HG02981 (cell line): ENCODE measurements at regions not wholly inside any gene's neighbourhood (a gene's known extent, or its start where the extent isn't known, plus 50 kb on each side); places are given as distances from the start of the nearest gene placed in this dataset.
A peak's percentile ranks its signal among the peaks of the same experiment; 100 is the strongest.

Source experiments
- ATAC-seq: cut with Tn5 transposase; IDR thresholded peaks from one replicate; pipeline ENCODE4 v1.9.1; 2021; ENCODE audit warnings: mild to moderate bottlenecking, moderate library complexity; ENCODE audit not compliant: unreplicated experiment

DNA sequence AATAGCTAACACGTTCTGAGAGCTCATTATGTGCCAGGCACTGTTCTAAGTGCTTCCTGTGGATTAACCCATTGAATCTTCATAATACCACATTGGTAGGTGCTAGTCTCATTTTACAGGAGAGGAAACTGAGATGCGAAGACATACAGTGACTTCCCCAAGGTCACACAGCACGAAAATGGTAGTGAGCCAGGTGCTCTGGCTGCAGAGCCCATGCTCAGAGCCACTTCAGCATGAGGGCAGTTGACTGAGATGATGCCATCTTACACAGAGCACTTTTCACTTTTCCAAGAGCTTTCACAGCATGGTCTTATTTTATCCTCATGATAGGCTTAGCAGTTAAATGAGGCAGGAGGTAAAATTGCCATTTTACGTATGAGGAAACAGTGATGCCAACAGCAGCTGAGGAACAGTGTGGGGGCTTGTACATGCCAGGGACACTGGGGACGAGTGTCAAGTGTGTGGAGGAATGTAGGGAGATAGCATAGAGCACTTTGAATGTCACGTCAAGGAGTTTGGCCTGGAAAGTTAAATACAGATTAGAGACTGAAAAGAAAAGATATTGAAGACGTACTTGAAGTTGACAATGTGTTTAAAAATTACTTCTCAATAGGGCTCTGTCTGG lies 180.0 kb downstream of the KIF4B start:
- no peak for ATAC-seq

DNA sequence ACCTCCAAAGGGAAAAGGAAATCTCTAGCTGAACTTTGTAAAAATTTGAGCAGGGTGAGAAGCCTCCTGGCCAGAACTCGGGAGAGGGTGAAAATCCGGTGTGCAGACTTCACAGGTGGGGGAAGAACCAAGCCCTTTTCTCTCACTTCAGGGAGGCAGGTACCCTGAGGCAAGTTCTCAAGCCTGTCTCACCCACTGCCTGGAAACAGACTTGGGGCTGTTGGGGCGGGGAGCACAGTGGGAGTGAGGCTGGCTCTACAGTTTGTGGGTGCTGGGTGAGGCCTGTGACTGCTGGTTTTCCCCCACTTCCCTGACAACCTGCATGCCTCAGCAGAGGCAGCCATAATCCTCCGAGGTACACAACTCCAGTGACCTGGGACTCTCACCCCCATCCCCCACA lies 187.1 kb downstream of the KIF4B start:
- no peak for ATAC-seq

DNA sequence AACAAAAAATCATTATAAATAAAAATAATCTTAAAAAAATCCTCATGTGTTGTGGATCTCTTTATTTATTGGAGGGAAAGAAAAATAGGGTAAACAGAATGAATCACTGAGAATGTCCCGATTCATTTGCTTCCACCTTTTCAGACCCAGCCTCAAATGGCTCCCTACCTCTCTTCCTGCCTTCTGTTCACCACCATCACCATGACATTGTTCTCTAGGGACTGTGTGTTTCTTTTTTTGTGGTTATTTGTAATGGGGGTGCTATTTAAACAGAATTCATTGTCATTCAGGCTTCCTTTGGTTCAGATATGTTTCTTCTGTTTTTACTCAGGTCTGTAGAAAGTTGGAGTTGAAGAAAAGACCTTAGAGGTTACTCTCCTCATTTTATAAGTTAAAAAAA lies 198.2 kb downstream of the KIF4B start:
- no peak for ATAC-seq

DNA sequence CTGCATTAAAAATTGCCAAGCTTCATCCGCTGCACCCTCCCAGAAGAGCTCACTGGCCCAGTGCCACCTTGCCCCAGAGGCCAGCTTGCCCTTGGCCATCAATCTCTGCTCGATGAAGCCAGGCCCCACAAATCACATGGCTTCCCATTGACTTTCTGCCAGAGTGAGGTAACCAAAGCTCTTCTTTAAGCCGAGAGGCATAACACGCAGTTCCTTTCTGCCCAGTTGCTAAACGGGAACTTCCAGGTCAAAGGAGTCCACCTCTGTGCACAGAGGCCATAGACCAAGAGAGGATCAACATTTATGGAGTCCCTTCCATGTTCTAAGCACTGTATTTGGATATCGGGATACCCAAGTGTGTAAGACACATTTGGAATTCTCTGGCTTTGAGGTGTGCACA lies 208.8 kb downstream of the KIF4B start:
- no peak for ATAC-seq

DNA sequence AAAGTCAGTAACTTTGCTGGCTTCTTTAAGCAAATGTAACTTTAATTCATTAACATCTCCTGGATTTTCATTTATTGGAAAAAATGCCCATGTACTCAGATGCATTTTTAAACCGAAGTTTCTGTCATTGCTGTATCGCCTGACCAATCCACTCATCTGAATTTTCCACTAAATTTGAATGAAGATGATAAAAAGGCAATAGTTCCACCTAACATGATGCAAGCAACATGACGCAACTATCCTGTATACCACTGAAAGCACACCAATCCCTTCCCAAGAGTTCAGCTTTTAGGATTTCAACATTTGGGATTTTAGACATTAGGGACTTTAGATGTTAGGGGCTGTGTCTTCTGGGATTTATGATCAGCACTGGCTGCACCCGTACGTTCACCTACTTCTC lies 215.6 kb downstream of the KIF4B start:
- ATAC-seq: no peak

DNA sequence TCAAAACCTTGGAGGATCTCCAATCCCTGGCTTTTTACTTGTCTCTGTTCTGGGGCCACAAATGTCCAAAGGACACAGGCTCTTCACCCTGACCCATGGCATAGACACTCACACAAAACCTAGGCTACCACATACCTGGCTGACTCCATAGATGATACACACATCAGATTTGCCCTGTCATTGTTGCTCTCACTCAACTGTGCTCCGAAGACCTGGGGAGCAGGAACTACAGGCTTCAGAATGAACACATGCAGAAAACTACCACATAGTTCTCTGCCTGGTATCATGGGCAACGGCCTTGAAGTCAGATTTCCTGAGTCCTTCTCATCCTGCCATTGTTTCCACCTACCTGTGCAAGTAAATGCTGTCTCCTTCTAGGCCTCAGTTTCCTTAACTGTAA lies 226.2 kb downstream of the KIF4B start:
- ATAC-seq: no peak

DNA sequence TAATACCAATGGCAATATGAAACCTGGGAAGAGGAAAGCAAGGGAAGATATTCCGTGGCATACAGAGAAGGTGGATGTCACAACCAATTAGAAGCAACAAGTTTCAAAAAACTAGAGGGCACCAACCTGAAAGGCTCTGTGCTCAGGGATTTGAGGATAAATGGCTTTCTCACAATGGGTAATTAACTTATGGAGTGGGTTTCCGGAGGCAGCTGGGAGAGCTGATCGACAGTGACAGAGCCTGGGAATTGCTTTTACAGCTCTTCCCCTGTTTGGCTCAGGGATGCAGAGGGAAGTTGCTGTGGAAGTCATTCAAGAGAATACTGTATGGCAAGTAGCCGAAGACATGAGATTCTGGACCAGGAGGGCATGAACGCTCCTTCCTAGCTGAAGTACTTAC lies 237.0 kb downstream of the KIF4B start:
- no peak for ATAC-seq

DNA sequence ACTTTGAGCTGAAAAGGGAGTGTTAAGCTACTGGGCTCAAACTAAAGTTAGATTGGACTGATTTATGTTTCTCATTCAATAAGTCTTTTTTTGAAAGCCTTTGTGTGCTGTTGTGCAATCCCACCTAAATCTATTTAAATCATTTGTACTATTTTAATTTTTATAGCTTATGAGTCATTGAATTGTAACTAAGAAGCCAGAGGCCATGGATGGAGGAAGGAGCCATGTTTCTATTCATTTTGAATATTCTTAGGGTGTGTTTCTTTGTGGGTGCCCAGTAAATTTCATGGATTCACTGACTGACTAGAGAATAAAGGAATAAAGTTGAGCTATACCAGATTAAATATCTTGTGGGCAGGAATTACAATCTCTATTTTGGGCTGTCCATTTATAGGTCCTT lies 238.5 kb downstream of the KIF4B start:
- ATAC-seq: no peak

DNA sequence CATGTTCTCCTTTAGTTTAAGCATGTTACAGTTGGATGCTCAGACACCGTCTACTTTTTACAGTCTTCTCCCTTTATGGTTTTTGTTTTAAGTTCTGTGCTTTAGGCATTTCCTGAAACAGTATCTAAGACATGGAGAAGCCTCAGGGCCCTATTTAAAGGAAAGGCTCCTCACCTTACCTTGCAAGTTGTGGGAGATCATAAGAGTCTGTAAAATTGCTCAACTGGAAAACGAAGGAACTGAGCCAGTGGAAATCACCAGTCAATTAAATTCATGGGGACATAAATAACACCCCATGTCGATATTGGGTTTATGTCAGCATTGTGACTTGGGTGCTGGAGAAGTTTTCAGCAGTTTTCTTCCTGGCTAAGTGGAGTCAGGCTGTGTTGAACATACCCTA lies 239.2 kb downstream of the KIF4B start:
- no peak for ATAC-seq

DNA sequence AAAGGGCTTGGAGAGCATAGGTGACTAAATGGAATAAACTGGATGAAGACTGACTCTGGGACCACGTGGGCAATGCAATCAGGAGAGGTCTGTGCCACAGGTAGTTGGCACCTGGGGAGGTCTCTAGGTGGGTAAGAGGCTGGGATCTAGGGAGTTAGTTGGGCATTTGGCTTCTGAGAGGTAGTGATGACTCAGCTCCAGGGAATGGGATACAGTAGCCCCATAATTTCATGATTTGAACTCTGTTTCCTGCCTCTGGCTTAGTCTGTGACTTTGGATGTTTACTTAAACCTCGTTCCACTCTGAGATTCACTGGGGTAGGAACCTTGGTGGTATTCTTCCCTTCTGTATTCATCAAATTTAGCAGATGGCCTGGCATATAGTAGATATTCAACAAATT lies 240.8 kb downstream of the KIF4B start:
- ATAC-seq: no peak

DNA sequence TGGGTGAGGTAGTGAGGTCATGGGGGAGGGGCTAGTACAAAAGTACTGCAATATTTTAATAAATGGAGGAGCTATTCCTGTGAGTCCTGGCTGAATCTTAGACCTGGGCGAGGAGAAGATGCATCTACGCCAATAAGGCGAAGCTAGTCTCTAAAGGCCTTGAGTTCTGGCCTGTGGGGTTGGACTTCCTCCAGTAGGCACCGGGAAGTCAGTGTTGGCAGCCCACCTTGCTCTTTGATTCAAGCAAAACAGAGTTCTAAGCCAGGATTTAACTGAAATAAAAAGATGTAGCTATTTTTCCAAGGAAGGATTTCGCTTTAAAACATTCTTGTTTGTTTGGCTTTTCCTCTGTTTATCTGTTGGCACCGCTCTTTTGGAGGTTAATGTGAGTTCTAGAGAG lies 244.6 kb downstream of the KIF4B start:
- ATAC-seq: no peak

DNA sequence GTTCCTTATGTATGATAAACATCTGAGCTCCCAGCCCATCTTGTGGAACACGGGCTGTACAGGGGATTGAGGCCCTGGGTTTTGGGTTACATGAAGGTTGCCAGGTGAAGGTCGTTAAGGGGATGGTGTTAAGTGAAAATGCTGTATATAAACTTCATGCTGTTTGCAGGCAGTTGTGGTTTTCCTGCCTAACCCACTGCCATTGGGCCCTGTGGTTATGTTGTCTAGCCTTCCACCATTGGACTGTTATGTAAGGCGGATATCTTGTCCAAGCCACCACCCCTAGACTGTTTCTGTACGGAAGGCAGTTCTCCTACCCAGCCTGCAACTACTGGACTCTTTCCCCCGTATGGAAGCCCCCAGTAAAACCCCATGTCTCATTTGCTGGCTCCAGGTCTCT lies 246.1 kb downstream of the KIF4B start:
- ATAC-seq: no peak

DNA sequence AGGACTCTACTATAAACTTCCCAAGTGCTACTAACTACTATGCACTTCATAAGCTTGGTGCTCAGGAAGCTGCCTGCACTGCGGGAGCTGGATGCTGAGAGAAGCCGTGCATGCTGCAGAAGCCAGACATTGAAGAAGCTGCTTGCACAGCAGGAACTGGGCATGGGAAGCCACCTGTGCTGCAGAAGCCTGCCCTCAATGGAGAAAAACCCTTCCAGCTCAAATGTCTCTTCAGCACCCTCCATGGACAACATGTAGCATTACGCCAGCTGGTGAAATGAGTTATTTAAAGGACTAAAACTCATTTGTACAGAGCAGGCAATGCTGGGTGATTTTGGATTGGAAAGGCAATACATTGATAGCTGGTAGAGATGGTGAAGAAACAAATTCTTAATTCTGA lies 247.2 kb downstream of the KIF4B start:
- peak; percentile 47 for ATAC-seq

DNA sequence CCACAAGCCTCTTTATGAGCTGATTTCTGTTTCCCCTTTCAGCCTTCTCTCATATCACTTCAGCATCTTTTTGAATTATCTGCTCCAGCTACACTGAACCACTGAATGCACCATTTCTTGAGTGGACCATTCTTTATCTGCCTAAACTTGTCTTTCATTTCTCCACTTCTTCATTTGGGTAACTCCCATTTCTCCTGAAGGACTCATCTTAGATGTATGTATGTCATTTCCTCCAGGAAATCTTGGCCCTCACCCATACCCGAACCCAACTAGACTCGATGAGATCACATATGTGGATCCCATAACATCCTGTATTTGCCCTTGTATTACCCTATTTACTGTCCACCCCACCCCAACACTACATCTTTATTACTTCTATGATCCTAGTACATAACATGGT lies 249.8 kb downstream of the KIF4B start:
- ATAC-seq: no peak

DNA sequence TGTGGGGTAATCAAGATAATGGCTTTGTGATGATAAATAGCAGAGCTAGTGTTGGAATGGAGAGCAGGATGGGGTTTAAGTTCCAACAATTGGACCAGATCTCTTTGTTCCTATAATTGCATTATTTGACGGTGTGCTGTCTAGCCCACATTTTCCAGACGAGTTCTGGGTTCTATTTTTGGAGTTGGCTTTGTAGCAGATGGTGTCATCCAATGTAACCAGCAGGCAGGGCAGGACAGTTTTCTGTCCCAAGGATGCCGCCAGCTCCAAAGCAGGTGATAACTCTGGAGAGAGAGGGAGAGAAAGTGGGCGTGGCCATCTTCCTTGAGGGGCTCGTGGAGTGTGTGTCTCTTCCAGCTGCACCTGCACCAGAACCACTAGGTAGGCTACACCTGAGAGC lies 251.3 kb downstream of the KIF4B start:
- ATAC-seq: no peak

DNA sequence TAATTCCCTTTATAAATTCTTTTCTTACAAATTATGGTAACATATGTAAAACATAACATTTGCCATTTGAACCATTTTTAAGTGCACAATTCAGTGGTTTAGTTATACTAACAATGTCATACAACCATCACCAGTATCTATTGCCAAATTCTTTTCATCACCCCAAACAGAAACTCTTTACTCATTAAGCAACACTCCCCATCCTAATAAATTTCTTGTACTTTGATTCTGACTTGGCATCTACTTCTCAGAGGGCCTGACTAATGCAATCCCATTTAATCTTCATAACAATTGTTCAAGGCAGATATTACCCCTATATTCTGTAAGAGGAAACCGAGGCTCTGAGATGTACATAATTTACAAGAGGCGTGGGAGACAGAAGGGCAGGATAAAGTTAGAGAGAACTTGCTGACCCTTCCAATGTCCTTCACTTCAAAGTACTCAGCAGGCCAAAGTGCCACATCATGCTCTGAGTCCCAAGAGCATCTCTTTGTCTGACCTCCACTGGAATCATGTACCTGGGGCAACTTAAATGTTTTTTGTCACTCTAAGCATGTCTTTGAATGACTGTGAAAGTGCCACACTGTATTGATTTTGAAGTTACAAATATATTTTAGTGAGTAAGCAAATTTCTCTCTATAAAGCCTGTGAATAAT lies 255.3 kb downstream of the KIF4B start:
- ATAC-seq: no peak

DNA sequence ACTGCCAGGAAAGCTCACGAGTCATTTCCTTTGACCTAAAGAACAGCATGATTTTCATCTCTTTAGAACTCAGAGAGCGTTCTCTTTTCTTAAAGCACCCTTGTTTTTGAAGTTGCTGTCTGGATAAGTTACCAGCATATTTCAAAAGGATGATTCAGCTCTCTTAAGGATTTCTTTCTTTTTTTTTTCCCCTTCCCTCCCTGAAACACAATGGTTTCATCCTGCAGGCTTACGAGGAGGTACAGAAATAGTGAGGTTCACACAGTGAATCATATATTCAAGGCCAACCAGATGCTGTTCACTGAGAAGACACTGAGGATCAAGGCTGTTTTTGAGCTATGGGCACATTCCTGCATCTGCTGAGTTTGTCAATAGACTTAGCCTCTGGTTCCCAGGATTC lies 257.2 kb downstream of the KIF4B start:
- ATAC-seq: no peak

DNA sequence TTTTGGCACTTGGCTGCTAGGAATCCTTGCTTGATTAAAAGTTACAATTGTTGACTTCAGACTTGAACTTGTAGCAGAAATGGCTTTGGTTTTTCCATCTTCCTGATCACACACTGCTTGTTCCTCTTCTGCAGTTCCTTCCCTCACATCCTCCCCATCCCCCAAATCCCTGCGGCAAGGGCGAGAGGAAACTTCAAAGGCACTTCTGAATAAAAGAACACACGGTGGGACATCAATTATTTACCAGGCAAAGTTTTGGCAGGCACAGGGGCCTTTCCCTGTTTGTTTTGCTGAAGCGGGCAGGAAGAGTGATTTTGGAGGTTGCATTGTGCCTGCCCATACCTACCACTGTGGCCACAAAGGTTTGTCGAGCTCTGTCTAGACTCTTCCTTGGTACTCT lies 260.9 kb downstream of the KIF4B start:
- no peak for ATAC-seq

DNA sequence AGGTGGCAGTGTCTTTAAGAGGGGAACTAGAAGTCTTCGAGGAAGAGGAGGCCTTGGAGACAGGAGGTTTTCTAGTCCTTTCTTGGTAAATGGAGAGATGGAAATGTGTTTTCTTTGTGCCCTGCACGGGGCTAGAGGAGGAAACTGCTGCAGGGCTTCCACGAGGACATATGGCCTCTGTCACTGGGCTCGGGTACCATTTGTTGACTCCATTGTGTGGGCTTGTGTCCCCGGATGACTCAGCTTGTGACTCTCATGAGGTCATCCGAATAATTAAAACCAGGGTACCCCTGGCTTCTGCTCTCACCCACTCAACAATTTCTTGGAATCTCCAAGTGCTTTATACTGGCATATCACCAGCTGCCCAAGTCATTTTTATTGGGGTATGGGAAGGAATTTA lies 261.7 kb downstream of the KIF4B start:
- no peak for ATAC-seq

DNA sequence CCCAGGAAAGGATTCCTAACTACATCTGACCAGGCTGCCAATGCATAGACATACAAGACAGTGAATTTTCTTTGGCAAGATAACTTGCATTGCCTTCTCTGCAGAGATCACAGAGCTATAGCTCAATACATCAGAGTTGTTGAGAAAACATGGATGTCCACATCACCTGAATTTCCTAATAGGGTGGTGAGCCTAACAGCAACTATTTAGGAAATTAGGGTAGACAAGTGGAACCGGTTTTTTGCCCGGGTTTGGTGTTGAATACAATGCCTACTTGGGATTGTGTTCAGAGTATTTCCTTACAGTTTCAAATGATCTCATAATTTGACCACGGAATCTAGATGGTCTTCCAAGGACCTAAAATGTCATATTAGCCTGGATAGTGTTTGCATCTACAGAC lies 262.7 kb downstream of the KIF4B start:
- ATAC-seq: no peak

DNA sequence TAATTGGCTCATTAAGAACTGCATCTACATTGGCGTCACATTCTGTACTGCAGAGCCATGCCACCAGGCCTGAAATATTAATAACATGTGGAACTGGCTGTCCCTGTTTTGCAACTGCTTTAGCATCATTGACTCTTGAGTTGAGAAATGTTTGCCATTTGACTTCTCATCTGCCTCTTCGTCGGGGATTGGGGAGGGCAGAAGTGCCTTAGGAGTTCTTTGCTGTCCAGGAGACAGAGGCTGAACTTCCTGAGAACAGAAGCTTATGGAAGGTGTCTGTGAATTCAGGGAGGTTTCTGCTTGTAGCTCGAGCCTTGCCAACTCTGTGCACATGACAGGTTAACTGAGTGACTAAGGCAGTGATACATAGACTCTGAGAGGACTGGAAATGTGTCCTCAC lies 265.0 kb downstream of the KIF4B start:
- no peak for ATAC-seq

DNA sequence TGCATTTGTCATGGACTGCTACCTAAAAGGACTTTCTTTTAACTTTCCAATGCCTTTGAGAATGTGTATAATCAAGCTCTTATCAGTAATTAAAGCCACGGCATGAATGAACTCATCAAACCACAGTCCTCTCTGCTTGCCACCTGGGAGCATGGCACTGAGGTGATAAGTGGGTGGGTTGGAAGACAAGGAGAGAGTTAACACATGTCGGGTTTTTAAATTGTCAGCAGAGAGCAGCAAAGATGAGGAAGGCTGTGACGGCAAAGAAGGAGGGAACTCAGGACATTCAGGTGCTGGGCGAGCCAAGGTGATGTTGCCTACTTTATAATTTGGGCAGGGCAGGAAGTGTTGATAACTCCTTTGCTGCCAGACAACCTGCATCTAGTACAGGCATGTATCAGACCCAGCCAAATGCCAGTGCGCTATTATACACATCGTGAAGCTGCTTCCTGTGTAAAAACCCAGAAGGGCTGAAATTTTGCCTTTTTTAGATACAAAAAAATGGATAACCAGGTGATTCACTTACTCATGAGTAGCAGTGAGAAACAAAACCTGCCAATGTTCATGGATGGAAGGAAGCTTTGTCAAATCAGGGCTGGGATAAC lies 269.1 kb downstream of the KIF4B start:
- no peak for ATAC-seq

DNA sequence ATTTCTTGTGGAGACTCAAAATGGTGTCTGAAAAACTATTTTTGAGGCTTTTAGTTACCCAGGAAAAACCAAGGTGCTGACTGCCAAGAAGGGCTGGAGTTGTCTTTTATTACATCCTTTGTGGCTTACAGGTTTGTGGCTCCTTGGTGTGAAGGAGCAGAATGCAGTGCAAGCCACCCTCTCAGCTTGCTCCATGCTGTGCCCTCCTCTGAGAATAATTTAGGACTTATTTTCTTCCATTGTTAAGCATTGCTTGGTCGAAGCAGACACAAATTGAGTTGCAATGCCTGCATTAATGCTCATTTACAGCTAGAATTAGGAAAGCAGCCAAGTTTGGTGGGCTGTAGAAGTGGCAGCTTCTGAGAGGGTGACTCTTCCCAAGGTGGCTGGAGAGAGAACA lies 272.2 kb downstream of the KIF4B start:
- no peak for ATAC-seq
